ENCODE measurements at regions not wholly inside any gene's neighbourhood (a gene's known extent, or its start where the extent isn't known, plus 50 kb on each side); places are given as distances from the start of the nearest gene placed in this dataset.

DNA sequence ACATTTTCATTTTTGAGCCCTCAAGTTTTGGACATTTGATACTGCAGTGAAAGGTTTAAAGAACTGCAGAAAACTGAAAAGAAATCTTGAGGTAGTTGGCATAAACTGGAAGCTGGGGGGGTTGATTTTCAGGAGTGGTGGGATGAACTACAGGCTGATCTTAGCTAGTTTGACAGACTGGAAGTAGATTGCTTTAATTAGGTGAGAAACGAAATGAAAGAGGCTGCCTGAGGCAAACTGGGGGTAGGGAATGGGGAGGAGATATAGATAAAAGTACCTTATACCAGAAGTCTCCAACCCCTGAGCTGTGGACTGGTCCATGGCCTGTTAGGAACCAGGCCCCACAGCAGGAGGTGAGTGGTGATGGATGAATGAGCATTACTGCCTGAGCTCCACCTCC is 101.4 kb upstream of the SPEF2 start:
- no peaks in the 10 kb centered on the region for H3K9me3 Mint-ChIP-seq
- ChIA-PET CTCF (no interaction called here), POLR2A (no interaction called here)
- no peak for DNase-seq
- H3K36me3 Mint-ChIP-seq (ENCODE audit: low read depth): no peaks in the 10 kb centered on the region
- intact Hi-C loops (cut with micrococcal nuclease): no loop called here
- H3K4me3 Mint-ChIP-seq: no peak overlapping the region
- no peak overlapping the region for H3K27ac Mint-ChIP-seq
- no peaks in the 10 kb centered on the region for H3K4me1 Mint-ChIP-seq
- H3K27me3 Mint-ChIP-seq: no peaks in the 10 kb centered on the region
- no peak for TF ChIP-seq CTCF (IDR thresholded peaks at IDR 0.05)
- no peak for ATAC-seq (ENCODE audit: low read depth)

- no peak for DNase-seq
- H3K4me1 Mint-ChIP-seq: no peaks in the 10 kb centered on the region
- ATAC-seq (ENCODE audit: low read depth): no peak
- no peak for TF ChIP-seq CTCF (IDR thresholded peaks at IDR 0.05)
- H3K27me3 Mint-ChIP-seq: no peaks in the 10 kb centered on the region
- ChIA-PET POLR2A (no interaction called here), CTCF (no interaction called here)
- H3K36me3 Mint-ChIP-seq (ENCODE audit: low read depth): no peaks in the 10 kb centered on the region
- intact Hi-C loops (cut with micrococcal nuclease): no loop called here
- no peak overlapping the region for H3K4me3 Mint-ChIP-seq
- H3K9me3 Mint-ChIP-seq: peaks cover 8% of the 10 kb centered on the region
- no peak overlapping the region for H3K27ac Mint-ChIP-seq
These were observed 104.1 kb upstream of the SPEF2 start for GRCh38 chr5:35513612-35514011.

DNA sequence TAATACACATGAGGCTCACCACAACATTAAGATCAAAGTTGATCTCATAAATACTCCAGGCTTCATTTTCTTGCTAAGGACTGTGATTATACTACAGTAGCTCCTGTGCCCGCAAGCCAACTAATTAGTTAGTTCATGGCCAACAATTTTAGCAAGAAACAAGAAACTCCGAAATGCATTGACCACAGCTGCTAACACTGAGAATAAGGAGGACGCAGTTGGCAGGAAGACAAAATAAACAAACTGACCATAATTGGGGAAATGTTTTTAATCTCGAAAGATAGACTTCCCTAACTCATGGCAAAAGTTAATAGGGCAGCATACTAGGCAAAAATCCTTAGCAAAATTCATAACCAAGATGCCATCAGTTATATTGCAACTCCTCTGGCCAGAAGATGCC is 115.5 kb upstream of the SPEF2 start:
- DNase-seq (no peak), ATAC-seq (ENCODE audit: low read depth) (no peak)
- POLR2A ChIA-PET: no interaction called here
- H3K9me3 Mint-ChIP-seq: peaks cover 22% of the 10 kb centered on the region
- H3K27me3 Mint-ChIP-seq: no peaks in the 10 kb centered on the region
- CTCF ChIA-PET: no interaction called here
- H3K27ac Mint-ChIP-seq: no peak overlapping the region
- H3K4me1 Mint-ChIP-seq: no peaks in the 10 kb centered on the region
- no peak overlapping the region for H3K4me3 Mint-ChIP-seq
- no peak for TF ChIP-seq CTCF (IDR thresholded peaks at IDR 0.05)
- intact Hi-C loops (cut with micrococcal nuclease): no loop called here
- H3K36me3 Mint-ChIP-seq (ENCODE audit: low read depth): no peaks in the 10 kb centered on the region

DNA sequence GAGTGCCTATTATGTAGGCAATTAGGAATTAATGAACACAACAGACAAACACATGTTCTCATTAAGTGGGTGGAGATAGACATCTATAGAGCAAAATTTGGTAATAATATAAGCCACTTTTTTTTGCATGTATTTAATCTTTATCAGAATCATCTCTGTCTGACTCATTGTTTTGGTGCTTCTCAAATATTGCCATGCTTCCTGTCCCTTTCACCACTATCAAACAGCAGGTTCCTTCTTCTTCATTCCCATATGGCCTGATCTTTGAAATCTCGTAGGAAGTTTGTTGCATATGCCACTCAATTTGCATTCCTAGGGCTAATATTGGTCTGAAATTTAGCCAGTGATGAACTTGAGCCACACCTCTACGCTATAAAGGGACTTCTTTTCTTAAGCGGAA is 128.9 kb upstream of the SPEF2 start:
- DNase-seq (no peak), ATAC-seq (ENCODE audit: low read depth) (no peak)
- H3K9me3 Mint-ChIP-seq: no peaks in the 10 kb centered on the region
- ChIA-PET POLR2A (no interaction called here), CTCF (no interaction called here)
- H3K36me3 Mint-ChIP-seq (ENCODE audit: low read depth): no peaks in the 10 kb centered on the region
- no peak for TF ChIP-seq CTCF (IDR thresholded peaks at IDR 0.05)
- H3K4me3 Mint-ChIP-seq: no peak overlapping the region
- H3K27me3 Mint-ChIP-seq: no peaks in the 10 kb centered on the region
- H3K27ac Mint-ChIP-seq: no peak overlapping the region
- H3K4me1 Mint-ChIP-seq: no peaks in the 10 kb centered on the region
- intact Hi-C loops (cut with micrococcal nuclease): no loop called here

DNA sequence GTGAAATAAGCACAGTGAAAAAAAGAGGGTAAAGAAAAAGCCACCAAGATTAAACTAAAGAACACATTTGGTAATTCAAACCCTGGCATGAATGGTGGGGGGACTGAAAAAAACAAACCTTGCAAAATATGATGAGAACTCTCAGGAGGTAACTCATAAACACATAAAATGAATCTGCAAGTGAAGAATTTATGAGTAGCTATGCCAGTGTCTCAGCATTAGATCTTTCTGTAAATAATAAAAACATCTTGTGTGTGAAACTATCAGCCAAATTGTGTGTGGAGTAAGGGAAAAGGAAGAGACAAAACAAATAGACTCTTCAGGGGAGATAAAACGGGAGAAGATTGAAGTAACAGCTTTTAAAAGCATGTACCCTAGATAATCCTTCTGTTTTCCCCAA is 129.6 kb upstream of the SPEF2 start:
- ATAC-seq (ENCODE audit: low read depth) (no peak), DNase-seq (no peak)
- Mint-ChIP-seq H3K36me3 (ENCODE audit: low read depth) (no peaks in the 10 kb centered on the region), H3K9me3 (no peaks in the 10 kb centered on the region), H3K27me3 (no peaks in the 10 kb centered on the region), H3K27ac (no peak overlapping the region), H3K4me1 (no peaks in the 10 kb centered on the region), H3K4me3 (no peak overlapping the region)
- TF ChIP-seq CTCF (IDR thresholded peaks at IDR 0.05): no peak
- CTCF ChIA-PET: no interaction called here
- POLR2A ChIA-PET: no interaction called here
- intact Hi-C loops (cut with micrococcal nuclease): no loop called here

Data from activated B cell treated with CpG ODN at 0.5 μM for 24 hours (primary cell).